Fibroblast of skin of left quadriceps (primary cell): ENCODE measurements at regions not wholly inside any gene's neighbourhood (a gene's known extent, or its start where the extent isn't known, plus 50 kb on each side); places are given as distances from the start of the nearest gene placed in this dataset.
"Not testable (repeated sequence)": the region's sequence is repeated elsewhere in the genome, so short reads cannot be mapped to it uniquely, and the experiment has no call there.

ENCODE experiments used
- DNase-seq, 2 experiments: peaks; one replicate each; pipeline ENCODE4 v3.0.0-alpha.2; 2013; ENCODE audit warnings: low read depth in 2 of 2

GRCh38 chr5:17690473-17690872 is 56.2 kb downstream of the TAF11L14 start:
- no peak for DNase-seq

GRCh38 chr5:17691762-17692161 is 57.5 kb downstream of the TAF11L14 start:
- DNase-seq, result no peak

DNA sequence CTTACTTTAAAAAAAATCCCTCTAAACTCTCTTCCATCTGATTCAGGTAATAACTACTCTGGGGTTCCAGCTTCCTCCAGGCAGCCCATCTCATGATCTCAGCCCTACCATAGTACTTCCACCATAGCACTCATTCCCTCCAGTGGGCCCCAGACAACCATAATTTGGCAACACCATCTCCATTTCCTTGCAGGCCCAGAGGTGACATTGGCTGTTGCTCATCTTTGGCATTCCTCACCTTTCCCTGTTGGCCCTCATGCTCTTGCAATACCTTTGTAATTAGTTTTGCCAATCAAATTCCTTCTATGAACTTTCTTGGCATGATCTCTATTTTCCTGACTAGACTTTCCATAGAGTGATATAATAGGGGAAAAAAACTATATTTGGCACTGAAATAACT is 60.1 kb downstream of the TAF11L14 start:
- DNase-seq, result no peak

DNA sequence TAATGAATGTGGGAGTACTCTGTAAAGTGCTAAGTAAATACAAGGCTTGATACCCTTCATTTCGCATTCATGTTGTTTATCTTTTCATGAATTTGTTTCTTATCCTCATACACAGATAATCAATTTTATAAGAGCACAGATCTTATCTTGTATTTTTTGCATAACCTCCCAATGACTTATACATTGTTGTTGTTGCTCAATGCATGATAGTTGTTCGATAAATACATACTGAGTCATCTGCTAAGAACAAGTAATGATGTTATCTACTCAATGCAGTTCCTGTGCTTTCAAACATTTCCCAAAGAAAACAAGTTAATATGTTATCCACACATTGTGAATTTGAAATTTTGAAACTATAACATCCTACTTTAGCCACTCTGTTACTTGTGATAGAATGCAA is 60.7 kb downstream of the TAF11L14 start:
- no peak for DNase-seq

GRCh38 chr5:17696627-17697026 is 62.4 kb downstream of the TAF11L14 start:
- DNase-seq, result no peak

DNA sequence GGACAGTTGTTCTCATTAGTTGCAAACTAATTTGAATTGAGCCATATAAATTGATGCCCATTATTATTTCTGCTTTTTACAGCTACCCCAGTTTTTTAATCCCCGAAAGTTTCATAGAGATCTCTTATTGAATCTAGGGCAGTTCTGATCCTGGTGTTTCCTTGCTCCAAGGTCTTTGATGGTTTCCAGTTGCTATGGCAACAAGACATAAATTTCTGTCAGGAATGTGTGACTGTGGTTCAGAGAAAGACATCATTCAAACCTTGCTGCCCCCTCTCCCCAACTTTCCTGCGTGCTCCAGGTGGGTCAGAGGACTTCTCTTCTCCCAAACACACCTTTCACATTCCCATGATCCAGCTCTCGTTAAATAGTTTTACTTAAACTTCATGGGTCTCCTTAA is 63.4 kb downstream of the TAF11L14 start:
- no peak for DNase-seq

- no peak for DNase-seq
These were observed 74.9 kb downstream of the TAF11L14 start for GRCh38 chr5:17709011-17709710.

DNA sequence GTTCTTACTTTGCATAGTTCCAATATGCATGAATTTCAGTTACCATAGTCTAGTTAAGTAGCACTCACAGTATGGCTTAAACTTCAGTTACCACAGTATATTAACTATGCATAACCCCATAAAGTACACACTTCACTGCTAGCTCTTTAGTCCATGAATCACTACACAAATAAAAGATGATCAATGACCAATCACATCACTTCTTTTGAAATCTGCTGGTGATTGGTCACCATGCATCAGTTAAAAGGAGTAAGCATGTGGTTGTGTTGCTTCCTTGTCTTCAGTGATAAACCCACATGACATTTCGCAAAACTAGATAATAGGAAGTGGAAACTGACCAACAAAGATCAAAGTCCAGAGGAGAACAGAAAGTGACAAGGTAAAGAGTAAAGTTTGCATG is 79.0 kb downstream of the TAF11L14 start:
- DNase-seq, result no peak

DNA sequence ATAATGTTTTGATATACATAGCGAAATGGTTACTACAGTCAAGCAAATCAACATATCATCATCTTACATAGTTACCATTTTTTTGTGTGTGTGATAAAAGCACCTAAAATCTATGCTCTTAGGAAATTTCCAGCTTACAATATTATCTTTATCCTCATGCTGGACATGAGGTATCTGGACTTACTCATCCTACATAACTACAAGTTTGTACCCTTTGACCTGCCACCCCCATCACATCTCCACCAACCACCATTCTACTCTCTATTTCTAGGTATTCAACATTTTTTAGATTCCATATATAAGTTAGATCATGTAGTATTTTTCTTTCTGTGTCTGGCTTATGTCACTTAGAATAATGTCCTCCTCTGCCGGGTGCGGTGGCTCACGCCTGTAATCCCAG is 79.9 kb downstream of the TAF11L14 start:
- DNase-seq, result no peak

- no peak for DNase-seq
These were observed 85.3 kb downstream of the TAF11L14 start for GRCh38 chr5:17719592-17719991.

DNA sequence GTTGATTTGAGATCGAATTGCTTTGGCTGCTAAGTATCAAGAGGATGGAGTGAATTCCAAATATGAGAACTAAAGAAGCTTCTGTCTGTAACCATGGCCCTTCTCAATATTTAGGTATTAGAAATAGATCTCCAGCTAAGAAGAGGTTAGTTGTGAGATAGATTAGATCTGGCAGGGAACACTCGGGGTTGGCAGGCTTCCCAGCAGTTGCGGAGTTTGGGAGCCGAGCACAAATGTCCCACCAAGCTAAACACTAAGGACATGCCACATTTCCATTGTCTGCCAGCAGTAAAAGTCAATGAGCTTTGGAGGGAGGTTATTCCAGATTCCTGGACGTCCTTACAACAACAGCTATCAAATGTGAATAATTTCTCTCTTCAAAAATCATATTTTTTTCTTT is 85.8 kb downstream of the TAF11L14 start:
- DNase-seq, result no peak

DNA sequence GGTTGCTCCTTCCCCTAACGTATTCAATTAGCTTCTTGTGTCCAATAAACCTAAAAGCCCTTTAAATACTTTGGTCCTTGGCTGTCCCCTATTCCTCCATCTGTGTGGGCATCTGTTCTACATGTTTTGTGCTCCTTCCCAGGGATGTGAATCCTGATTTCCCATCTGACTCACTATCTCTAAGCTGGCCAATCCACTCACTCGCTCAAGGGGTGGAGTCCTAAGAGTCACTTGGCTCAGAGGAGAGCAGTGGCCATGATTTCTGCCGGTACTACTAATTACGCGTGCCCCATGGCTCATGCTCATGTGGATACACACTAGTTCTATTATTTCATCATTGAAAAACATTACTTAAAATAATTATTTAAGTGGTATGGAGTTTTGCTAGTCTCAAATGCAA is 89.6 kb downstream of the TAF11L14 start:
- no peak for DNase-seq

- no peak for DNase-seq
These were observed 92.8 kb downstream of the TAF11L14 start for GRCh38 chr5:17727098-17727497.

DNA sequence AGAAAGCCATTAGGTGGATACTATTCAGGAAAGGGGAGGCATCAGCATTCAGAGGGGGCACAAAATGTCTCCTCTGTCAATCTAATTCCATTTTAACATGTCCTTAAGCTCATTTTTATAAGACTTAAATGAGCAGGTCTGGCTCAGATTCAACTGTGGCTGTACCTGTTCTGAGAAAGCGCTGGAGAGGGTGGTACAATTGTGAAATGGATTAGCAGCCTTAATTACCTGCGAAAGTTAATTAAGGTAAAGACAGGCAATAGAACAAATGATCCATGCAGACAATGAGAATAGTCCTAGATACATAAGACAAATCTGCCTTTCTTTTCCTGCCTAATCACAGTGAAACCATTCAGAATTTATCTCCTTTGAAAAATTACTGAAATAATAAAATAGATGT is 96.2 kb downstream of the TAF11L14 start:
- no peak for DNase-seq

- DNase-seq, result no peak
These were observed 98.2 kb downstream of the TAF11L14 start for GRCh38 chr5:17732351-17732923.

- no peak for DNase-seq
These were observed 99.8 kb downstream of the TAF11L14 start for GRCh38 chr5:17734011-17734410.

DNA sequence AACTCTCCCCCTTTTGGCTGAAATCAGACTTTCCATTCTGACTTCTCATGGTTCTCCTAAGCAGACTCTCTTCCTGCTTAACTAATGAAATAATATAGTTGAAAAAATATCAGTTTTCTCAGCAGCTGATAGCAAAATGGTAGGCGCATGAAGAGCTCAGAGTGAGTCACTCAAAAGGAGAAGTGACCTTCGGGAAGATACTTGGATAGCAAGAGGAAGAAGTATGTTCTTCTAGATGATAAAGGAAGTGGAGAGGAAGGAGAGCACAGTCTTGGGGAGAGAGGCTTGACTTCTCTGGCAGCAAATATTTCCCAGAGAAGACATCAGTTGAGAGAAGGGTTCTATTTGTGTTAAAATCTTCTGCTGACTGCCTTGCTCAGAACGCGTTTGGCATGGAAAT is 101.5 kb downstream of the TAF11L14 start:
- DNase-seq, result no peak

DNA sequence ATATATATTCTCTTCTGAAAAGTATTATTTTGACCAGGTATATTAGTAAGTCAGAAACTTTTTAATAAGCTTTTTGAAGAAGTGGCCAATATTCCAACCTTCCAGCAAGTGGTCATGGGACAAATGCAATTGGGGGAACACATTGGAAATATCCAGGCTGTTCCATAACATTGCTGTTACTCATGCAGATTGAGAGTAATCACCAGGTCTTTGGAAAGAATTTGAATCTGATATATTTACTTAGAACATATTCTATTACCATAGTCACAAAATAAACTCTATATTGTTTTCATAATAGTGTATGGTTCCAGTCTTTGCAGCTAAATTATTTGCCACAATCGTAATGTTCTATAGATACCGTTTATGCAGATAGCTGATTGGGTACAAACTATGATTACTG is 102.8 kb downstream of the TAF11L14 start:
- DNase-seq, result no peak

- DNase-seq, result no peak
These were observed 104.2 kb downstream of the TAF11L14 start for GRCh38 chr5:17738446-17738845.

- peak; percentile 27 to 32 for DNase-seq
These were observed 109.5 kb downstream of the TAF11L14 start for GRCh38 chr5:17743580-17744435.

DNA sequence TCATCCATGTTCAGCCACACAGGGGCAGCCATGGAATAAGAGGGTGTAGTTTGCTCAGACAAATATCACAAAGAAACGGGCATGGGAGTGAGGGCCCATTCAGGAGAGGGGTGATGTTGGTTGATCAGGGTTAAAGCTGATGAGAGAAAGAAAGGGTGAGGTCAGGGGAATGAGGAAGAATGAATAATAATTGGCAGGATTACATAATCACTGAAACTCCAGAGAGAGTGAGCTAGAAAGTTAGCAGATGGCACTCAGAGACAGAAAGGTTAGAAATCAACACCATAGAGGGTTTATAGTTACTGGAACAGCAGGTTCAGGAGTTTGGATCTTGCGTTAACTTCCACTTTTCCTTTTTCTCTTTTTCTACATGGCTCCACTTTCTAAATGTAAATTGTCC is 113.9 kb downstream of the TAF11L14 start:
- DNase-seq, result no peak

- DNase-seq, result no peak
These were observed 114.7 kb downstream of the TAF11L14 start for GRCh38 chr5:17748941-17749340.

DNA sequence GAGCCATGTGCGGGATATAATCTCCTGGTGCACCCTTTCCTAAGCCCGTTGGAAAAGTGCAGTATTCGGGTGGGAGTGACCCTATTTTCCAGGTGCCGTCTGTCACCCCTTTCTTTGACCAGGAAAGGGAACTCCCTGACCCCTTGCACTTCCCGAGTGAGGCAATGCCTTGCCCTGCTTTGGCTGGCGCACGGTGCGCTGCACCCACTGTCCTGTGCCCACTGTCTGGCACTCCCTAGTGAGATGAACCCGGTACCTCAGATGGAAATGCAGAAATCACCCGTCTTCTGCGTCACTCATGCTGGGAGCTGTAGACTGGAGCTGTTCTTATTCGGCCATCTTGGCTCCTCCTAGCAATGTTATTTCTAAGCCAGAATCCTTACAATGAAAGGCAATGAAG is 121.1 kb downstream of the TAF11L14 start:
- DNase-seq, result not testable (repeated sequence)
